DOHH2 (cell line): ENCODE measurements at regions not wholly inside any gene's neighbourhood (a gene's known extent, or its start where the extent isn't known, plus 50 kb on each side); places are given as distances from the start of the nearest gene placed in this dataset.

Experiments
- H3F3A ChIP-seq: fragments of 200-600 bp; sonication (generic), shearing (Covaris generic); 2 replicates; pipeline ENCODE4 v1.6.0; 2016; ENCODE audit warnings: antibody characterized with exemption, mild to moderate bottlenecking; ENCODE audit not compliant: control insufficient read depth, insufficient read depth
- H3K27ac ChIP-seq: fragments of 200-600 bp; sonication (generic); 2 replicates; pipeline ENCODE4 v1.5.1; 2014; ENCODE audit warnings: low read depth, mild to moderate bottlenecking, low read length, moderate library complexity
- H3K27me3 ChIP-seq: fragments of 200-600 bp; sonication (generic); 2 replicates; pipeline ENCODE4 v1.6.1; 2014; ENCODE audit warnings: mild to moderate bottlenecking, low read length, mixed read lengths; ENCODE audit not compliant: control insufficient read depth
- H3K36me3 ChIP-seq: fragments of 200-600 bp; sonication (generic); 2 replicates; pipeline ENCODE4 v1.6.1; 2014; ENCODE audit warnings: mild to moderate bottlenecking, low read length, moderate library complexity, mixed read lengths; ENCODE audit not compliant: control insufficient read depth
- H3K4me1 ChIP-seq: fragments of 200-600 bp; sonication (generic); 2 replicates; pipeline ENCODE4 v1.6.1; 2014; ENCODE audit warnings: mild to moderate bottlenecking, low read length, mixed read lengths; ENCODE audit not compliant: control insufficient read depth
- H3K4me2 ChIP-seq: fragments of 200-600 bp; sonication (generic); 2 replicates; pipeline ENCODE4 v1.6.0; 2014; ENCODE audit warnings: mild to moderate bottlenecking, low read length, moderate library complexity
- H3K4me3 ChIP-seq: fragments of 200-600 bp; sonication (generic); 2 replicates; pipeline ENCODE4 v1.5.1; 2014; ENCODE audit warnings: mild to moderate bottlenecking, low read length, mixed read lengths
- H3K79me2 ChIP-seq: fragments of 200-600 bp; sonication (generic); 2 replicates; pipeline ENCODE4 v1.6.1; 2014; ENCODE audit warnings: mild to moderate bottlenecking, low read length, mixed read lengths; ENCODE audit not compliant: control insufficient read depth
- H3K9me2 ChIP-seq: fragments of 200-600 bp; sonication (generic); replicated peaks from 2 replicates; pipeline ENCODE4 v1.6.1; 2014; ENCODE audit warnings: mild to moderate bottlenecking, low read length, mixed read lengths; ENCODE audit not compliant: control insufficient read depth
- H3K9me3 ChIP-seq: fragments of 200-600 bp; sonication (generic); 2 replicates; pipeline ENCODE4 v1.6.1; 2014; ENCODE audit warnings: antibody characterized with exemption, low read length, mixed read lengths; ENCODE audit not compliant: control insufficient read depth, insufficient read depth
- H4K20me1 ChIP-seq: fragments of 200-600 bp; sonication (generic); 2 replicates; pipeline ENCODE4 v1.6.0; 2014; ENCODE audit warnings: low read depth, mild to moderate bottlenecking, antibody characterized with exemption, low read length, moderate library complexity; ENCODE audit not compliant: control insufficient read depth, insufficient read depth
- EZH2phosphoT487 ChIP-seq: fragments of 200-600 bp; sonication (generic); IDR thresholded peaks from 2 replicates; pipeline ENCODE4 v1.6.1; 2017; ENCODE audit warnings: borderline replicate concordance, mild to moderate bottlenecking, antibody characterized with exemption, low read length, moderate library complexity, mixed read lengths
- TF ChIP-seq, protein P1 (sequence below): fragments of 200-600 bp; sonication (generic); IDR thresholded peaks from one replicate; pipeline ENCODE4 v1.5.1; 2014; ENCODE audit warnings: antibody characterized with exemption, mild to moderate bottlenecking, low read depth, low read length; ENCODE audit not compliant: poor library complexity, severe bottlenecking

DNA sequence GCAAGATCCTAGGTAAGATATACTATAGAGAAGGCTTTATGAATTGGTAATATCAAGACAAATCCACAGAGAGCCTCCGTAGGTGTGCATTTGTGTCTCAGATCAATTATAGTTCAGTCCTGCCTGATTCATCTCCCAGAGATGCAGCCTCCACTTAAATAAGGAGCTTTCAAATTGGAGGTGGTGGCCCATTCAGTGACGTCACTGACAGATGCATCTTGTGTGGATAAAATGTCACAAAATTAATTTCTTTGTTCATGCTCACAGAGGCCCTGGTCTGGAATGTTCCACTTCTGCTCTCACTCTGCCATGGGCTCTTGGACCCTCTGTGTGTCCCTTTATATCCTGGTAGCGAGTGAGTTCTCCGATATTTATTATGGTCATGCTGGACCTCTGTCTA is 157.1 kb upstream of the PRSS58 start:
- 0 out of 2 replicates have a peak, but pooled peaks cover 3% of the 10 kb centered on the region for H3K27me3 ChIP-seq
- H4K20me1 ChIP-seq, result no peaks in the 10 kb centered on the region
- H3K9me3 ChIP-seq, result no peaks in the 10 kb centered on the region
- H3K4me2 ChIP-seq, result no peak overlapping the region
- H3K4me3 ChIP-seq, result no peak overlapping the region
- TF ChIP-seq, protein P1, sequence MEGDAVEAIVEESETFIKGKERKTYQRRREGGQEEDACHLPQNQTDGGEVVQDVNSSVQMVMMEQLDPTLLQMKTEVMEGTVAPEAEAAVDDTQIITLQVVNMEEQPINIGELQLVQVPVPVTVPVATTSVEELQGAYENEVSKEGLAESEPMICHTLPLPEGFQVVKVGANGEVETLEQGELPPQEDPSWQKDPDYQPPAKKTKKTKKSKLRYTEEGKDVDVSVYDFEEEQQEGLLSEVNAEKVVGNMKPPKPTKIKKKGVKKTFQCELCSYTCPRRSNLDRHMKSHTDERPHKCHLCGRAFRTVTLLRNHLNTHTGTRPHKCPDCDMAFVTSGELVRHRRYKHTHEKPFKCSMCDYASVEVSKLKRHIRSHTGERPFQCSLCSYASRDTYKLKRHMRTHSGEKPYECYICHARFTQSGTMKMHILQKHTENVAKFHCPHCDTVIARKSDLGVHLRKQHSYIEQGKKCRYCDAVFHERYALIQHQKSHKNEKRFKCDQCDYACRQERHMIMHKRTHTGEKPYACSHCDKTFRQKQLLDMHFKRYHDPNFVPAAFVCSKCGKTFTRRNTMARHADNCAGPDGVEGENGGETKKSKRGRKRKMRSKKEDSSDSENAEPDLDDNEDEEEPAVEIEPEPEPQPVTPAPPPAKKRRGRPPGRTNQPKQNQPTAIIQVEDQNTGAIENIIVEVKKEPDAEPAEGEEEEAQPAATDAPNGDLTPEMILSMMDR, result no peak
- no peak for TF ChIP-seq EZH2phosphoT487
- no peaks in the 10 kb centered on the region for H3F3A ChIP-seq
- no peaks in the 10 kb centered on the region for H3K36me3 ChIP-seq
- no peaks in the 10 kb centered on the region for H3K9me2 ChIP-seq
- no peaks in the 10 kb centered on the region for H3K4me1 ChIP-seq
- H3K27ac ChIP-seq, result no peak overlapping the region
- no peaks in the 10 kb centered on the region for H3K79me2 ChIP-seq

DNA sequence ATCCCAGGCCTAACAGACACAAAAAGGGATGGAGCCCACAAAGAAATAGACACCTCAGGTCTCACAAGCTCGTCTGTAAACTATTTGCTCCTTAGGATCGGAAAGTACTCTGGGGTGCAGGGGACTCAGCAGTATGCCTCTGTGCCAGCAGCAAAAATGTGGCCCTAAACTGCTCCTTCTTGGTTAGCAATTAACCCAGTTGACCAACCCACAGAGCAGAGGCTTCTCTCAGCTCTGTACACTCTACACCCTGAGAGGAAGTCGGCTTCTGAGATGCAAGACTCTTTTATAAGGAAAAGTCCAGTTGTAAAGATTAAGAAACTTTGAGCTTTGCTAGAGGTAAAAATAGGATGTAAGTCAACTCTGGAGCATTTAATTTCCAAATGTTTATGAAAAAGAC is 156.3 kb upstream of the PRSS58 start:
- H3K9me2 ChIP-seq, result no peaks in the 10 kb centered on the region
- no peaks in the 10 kb centered on the region for H3F3A ChIP-seq
- TF ChIP-seq, protein P1, result no peak
- no peak for TF ChIP-seq EZH2phosphoT487
- no peaks in the 10 kb centered on the region for H3K36me3 ChIP-seq
- H3K27me3 ChIP-seq, result 0 out of 2 replicates have a peak, but pooled peaks cover 4% of the 10 kb centered on the region
- H3K9me3 ChIP-seq, result no peaks in the 10 kb centered on the region
- no peaks in the 10 kb centered on the region for H3K79me2 ChIP-seq
- H3K4me1 ChIP-seq, result no peaks in the 10 kb centered on the region
- no peak overlapping the region for H3K27ac ChIP-seq
- H4K20me1 ChIP-seq, result no peaks in the 10 kb centered on the region
- no peak overlapping the region for H3K4me2 ChIP-seq
- no peak overlapping the region for H3K4me3 ChIP-seq

DNA sequence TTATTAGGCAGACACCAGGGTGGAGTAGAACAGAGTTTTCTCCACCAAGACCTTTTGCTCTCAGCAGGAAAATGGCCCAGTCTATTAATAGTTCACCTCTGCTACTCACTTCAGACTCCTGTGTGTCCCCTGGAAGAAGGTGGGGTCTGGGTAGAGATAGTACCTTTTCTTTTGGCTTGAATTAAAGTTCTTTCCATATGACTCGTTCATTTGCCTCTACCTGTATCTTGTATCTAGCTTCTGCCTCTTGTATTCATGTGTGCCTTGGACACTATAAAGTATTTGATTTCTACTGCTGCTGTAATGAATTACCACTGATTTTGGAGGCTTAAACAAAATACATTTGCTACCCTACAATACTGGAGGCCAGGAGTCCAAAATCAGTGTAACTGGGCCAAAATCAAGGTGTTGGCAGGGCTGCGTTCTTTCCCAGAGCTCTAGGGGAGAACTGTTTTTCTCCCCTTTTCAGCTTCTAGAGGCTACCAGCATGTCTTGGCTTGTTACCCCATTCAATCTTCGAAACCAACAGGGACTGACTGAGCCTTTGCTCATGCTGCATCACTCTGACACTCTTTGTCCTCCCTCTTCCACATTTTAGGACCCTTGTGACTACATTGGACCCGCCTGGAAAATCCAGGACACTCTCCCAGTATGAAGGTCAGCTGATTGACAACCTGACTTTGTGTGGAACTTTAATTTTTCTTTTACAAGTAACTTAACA is 155.6 kb upstream of the PRSS58 start:
- no peak overlapping the region for H3K27ac ChIP-seq
- no peak overlapping the region for H3K4me3 ChIP-seq
- H3K4me1 ChIP-seq, result no peaks in the 10 kb centered on the region
- H3K4me2 ChIP-seq, result no peak overlapping the region
- no peaks in the 10 kb centered on the region for H3K36me3 ChIP-seq
- peaks cover 8% of the 10 kb centered on the region; the same call in 1 of the 2 replicates for H3K27me3 ChIP-seq
- no peaks in the 10 kb centered on the region for H4K20me1 ChIP-seq
- no peaks in the 10 kb centered on the region for H3K9me2 ChIP-seq
- H3K9me3 ChIP-seq, result no peaks in the 10 kb centered on the region
- no peak for TF ChIP-seq EZH2phosphoT487
- TF ChIP-seq, protein P1, result no peak
- no peaks in the 10 kb centered on the region for H3F3A ChIP-seq
- H3K79me2 ChIP-seq, result no peaks in the 10 kb centered on the region
